IMR-90 (cell line): ENCODE measurements at regions not wholly inside any gene's neighbourhood (a gene's known extent, or its start where the extent isn't known, plus 50 kb on each side); places are given as distances from the start of the nearest gene placed in this dataset.

ENCODE experiments used
- ATAC-seq: fragments of 200-7000 bp; cut with Tn5 transposase; 2 replicates; pipeline ENCODE4 v1.9.1; 2020; ENCODE audit warnings: low read depth, mild to moderate bottlenecking, moderate library complexity
- BruUV-seq: library from RNA; stranded (reverse); fragments of 400-500 nt; replicated peaks from 2 replicates; lab custom pipeline; 2021; lab: Mats Ljungman, UMichigan
- CTCF ChIA-PET: fragments of 300-600 bp; formaldehyde crosslinking; extraction: SDS; loops from one replicate; lab custom pipeline; 2021; ENCODE audit warnings: antibody characterized with exemption; lab: Yijun Ruan, JAX
- POLR2A ChIA-PET: fragments of 300-600 bp; sonication (Branson Sonifier 250); formaldehyde crosslinking; loops from one replicate; lab custom pipeline; 2022; ENCODE audit warnings: antibody characterized with exemption; ENCODE audit not compliant: unreplicated experiment; lab: Charles Lee
- DNase-seq: peaks from one replicate; pipeline ENCODE4 v3.0.0; 2013
- H2AFZ ChIP-seq: replicated peaks from 2 replicates; pipeline ENCODE3; 2013; ENCODE audit warnings: low read length, mild to moderate bottlenecking; ENCODE audit not compliant: poor library complexity
- H2AK5ac ChIP-seq: 2 replicates; pipeline ENCODE4 v1.6.1; 2013; ENCODE audit warnings: low read depth, low read length, inconsistent platforms
- H2AK9ac ChIP-seq: replicated peaks from 2 replicates; pipeline ENCODE3; 2013; ENCODE audit warnings: mild to moderate bottlenecking, low read depth, low read length, moderate library complexity; ENCODE audit not compliant: poor library complexity
- H2BK120ac ChIP-seq: 2 replicates; pipeline ENCODE4 v1.6.1; 2013; ENCODE audit warnings: low read depth, low read length, inconsistent platforms
- H2BK15ac ChIP-seq: 3 replicates; pipeline ENCODE4 v1.6.1; 2013; ENCODE audit warnings: low read depth, low read length, inconsistent platforms
- H2BK20ac ChIP-seq: 2 replicates; pipeline ENCODE4 v1.6.1; 2013; ENCODE audit warnings: low read depth, mild to moderate bottlenecking, inconsistent platforms, low read length, moderate library complexity
- H2BK5ac ChIP-seq: 2 replicates; pipeline ENCODE4 v1.6.1; 2013; ENCODE audit warnings: mild to moderate bottlenecking, low read depth, low read length, inconsistent platforms; ENCODE audit not compliant: poor library complexity, severe bottlenecking
- H3K14ac ChIP-seq: replicated peaks from 2 replicates; pipeline ENCODE4 v1.6.1; 2013; ENCODE audit warnings: low read depth, low read length, inconsistent platforms
- H3K18ac ChIP-seq: 2 replicates; pipeline ENCODE4 v1.6.1; 2013; ENCODE audit warnings: low read depth, low read length, control low read depth
- H3K23ac ChIP-seq: 2 replicates; pipeline ENCODE4 v1.6.1; 2013; ENCODE audit warnings: low read depth, low read length, inconsistent platforms
- H3K27ac ChIP-seq: 2 replicates; pipeline ENCODE4 v1.5.1; 2013; ENCODE audit warnings: mild to moderate bottlenecking, control low read depth, low read length; ENCODE audit not compliant: insufficient read depth
- H3K27me3 ChIP-seq: 2 replicates; pipeline ENCODE4 v1.6.1; 2013; ENCODE audit warnings: low read length; ENCODE audit not compliant: control insufficient read depth, insufficient read depth
- H3K36me3 ChIP-seq: 2 replicates; pipeline ENCODE4 v1.6.1; 2013; ENCODE audit warnings: low read length, mixed read lengths; ENCODE audit not compliant: control insufficient read depth, insufficient read depth
- H3K4ac ChIP-seq: 2 replicates; pipeline ENCODE4 v1.6.1; 2013; ENCODE audit warnings: low read depth, low read length, inconsistent platforms
- H3K4me1 ChIP-seq: 2 replicates; pipeline ENCODE4 v1.6.1; 2013; ENCODE audit warnings: low read length, mixed read lengths; ENCODE audit not compliant: control insufficient read depth, insufficient read depth
- H3K4me2 ChIP-seq: 2 replicates; pipeline ENCODE4 v1.6.1; 2013; ENCODE audit warnings: low read depth, mild to moderate bottlenecking, control low read depth, low read length, moderate library complexity
- H3K4me3 ChIP-seq: 2 replicates; pipeline ENCODE4 v1.5.1; 2013; ENCODE audit warnings: low read depth, mild to moderate bottlenecking, control low read depth, low read length, moderate library complexity; ENCODE audit not compliant: insufficient read depth
- H3K56ac ChIP-seq: 2 replicates; pipeline ENCODE4 v1.6.1; 2013; ENCODE audit warnings: low read length, inconsistent platforms; ENCODE audit not compliant: insufficient read depth; ENCODE audit errors: extremely low read depth
- H3K79me1 ChIP-seq, 2 experiments: 2 replicates each; pipeline ENCODE4 v1.6.1; 2013; ENCODE audit warnings: low read length in 2 of 2, inconsistent platforms in 1 of 2, low read depth in 1 of 2
- H3K9ac ChIP-seq: 2 replicates; pipeline ENCODE4 v1.6.1; 2013; ENCODE audit warnings: low read depth, low read length, control low read depth
- H3K9me1 ChIP-seq: 2 replicates; pipeline ENCODE4 v1.6.1; 2013; ENCODE audit warnings: low read length, inconsistent platforms; ENCODE audit not compliant: insufficient read depth
- H3K9me3 ChIP-seq: 2 replicates; pipeline ENCODE4 v1.6.1; 2013; ENCODE audit warnings: low read length; ENCODE audit not compliant: control insufficient read depth, insufficient read depth
- H4K20me1 ChIP-seq: 2 replicates; pipeline ENCODE4 v1.6.1; 2013; ENCODE audit warnings: low read length, inconsistent platforms; ENCODE audit not compliant: insufficient read depth
- H4K5ac ChIP-seq: 2 replicates; pipeline ENCODE4 v1.6.1; 2013; ENCODE audit warnings: mild to moderate bottlenecking, low read depth, low read length, control low read depth
- H4K8ac ChIP-seq, 2 experiments: 2 replicates each; pipeline ENCODE4 v1.6.1; 2013; ENCODE audit warnings: low read depth in 2 of 2, low read length in 2 of 2, control low read depth in 1 of 2, inconsistent platforms in 1 of 2
- H4K91ac ChIP-seq: 2 replicates; pipeline ENCODE4 v1.6.1; 2013; ENCODE audit warnings: low read depth, low read length, inconsistent platforms; ENCODE audit not compliant: insufficient read depth
- BHLHE40 ChIP-seq: fragments of 150-350 bp; IDR thresholded peaks from 2 replicates; pipeline ENCODE4 v1.6.1; 2016; ENCODE audit warnings: mild to moderate bottlenecking, low read depth, low read length
- CEBPB ChIP-seq: IDR thresholded peaks from 2 replicates; pipeline ENCODE4 v1.6.1; 2012; ENCODE audit warnings: low read depth, low read length, improper control_type of control experiment
- CHD1 ChIP-seq: IDR thresholded peaks from 2 replicates; pipeline ENCODE4 v1.6.1; 2012; ENCODE audit warnings: low read depth, low read length, improper control_type of control experiment
- MAFK ChIP-seq: IDR thresholded peaks from 2 replicates; pipeline ENCODE4 v1.6.1; 2012; ENCODE audit warnings: low read depth, low read length, improper control_type of control experiment
- MAZ ChIP-seq: IDR thresholded peaks from 2 replicates; pipeline ENCODE4 v1.6.1; 2012; ENCODE audit warnings: low read depth, mild to moderate bottlenecking, low read length, improper control_type of control experiment, moderate library complexity, borderline replicate concordance
- MXI1 ChIP-seq: IDR thresholded peaks from 2 replicates; pipeline ENCODE4 v1.6.1; 2012; ENCODE audit warnings: low read depth, mild to moderate bottlenecking, low read length, moderate library complexity, borderline replicate concordance
- NFE2L2 ChIP-seq: fragments of 150-350 bp; IDR thresholded peaks from 2 replicates; pipeline ENCODE4 v1.6.1; 2016; ENCODE audit warnings: low read depth, mild to moderate bottlenecking, low read length
- RAD21 ChIP-seq: IDR thresholded peaks from 2 replicates; pipeline ENCODE4 v1.6.1; 2012; ENCODE audit warnings: low read length, improper control_type of control experiment
- WGBS, 2 experiments: methylation state at CpG; one replicate each; pipeline versions ENCODE4 v1.1.5 to v1.1.7; 2013; ENCODE audit warnings: missing lambda C conversion rate in 2 of 2; ENCODE audit not compliant: insufficient read length in 1 of 2; ENCODE audit errors: extremely low coverage in 2 of 2; 5-methylcytosine and 5-hydroxymethylcytosine counted together
- dilution Hi-C: fragments of 300-500 bp; cut with HindIII; formaldehyde crosslinking; loops from one replicate; pipeline ENCODE4 v1.14.3; 2018; ENCODE audit warnings: low sequenced_read_pairs; ENCODE audit not compliant: unreplicated experiment
- in situ Hi-C: fragments of 300-500 bp; cut with MboI; formaldehyde crosslinking; loops from 3 replicates; pipeline ENCODE4 v1.14.3; 2019; ENCODE audit warnings: low sequenced_read_pairs, inconsistent platforms, mixed read lengths
- intact Hi-C: fragments of 100-400 bp; cut with micrococcal nuclease; formaldehyde crosslinking; loops from 2 replicates; pipeline ENCODE4 v1.10.0; 2022
- TF ChIP-seq, protein P1 (sequence below): conservative IDR thresholded peaks from 2 replicates; pipeline ENCODE4 v1.5.1; 2012; ENCODE audit warnings: mild to moderate bottlenecking, low read depth, low read length, improper control_type of control experiment

DNA sequence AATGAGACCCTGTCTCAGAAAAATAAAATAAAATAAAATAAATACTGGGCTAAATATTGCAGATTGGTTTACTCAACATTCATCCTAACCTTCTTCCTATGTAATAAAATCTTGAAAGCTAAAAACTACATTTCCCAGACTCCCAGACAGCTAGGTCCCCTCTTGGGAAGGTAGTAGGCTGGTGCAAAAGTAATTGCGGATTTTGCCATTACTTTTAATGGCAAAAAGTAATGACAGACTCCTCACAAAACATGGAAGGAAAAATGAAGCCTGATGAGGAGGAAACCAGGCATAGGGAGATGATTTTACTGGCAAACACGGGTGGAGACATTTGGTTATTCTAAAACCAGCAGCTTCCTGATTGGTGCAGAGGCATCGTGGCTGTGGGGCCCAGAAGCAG lies 70.6 kb upstream of the E2F3 start:
- H3K9ac ChIP-seq, result no peak overlapping the region
- no peak overlapping the region for H4K8ac ChIP-seq
- POLR2A ChIA-PET, result no interaction called here
- no peak overlapping the region for H2BK5ac ChIP-seq
- DNase-seq, result no peak
- BruUV-seq, result no TSS peak
- no peak overlapping the region for H3K4me3 ChIP-seq
- dilution Hi-C loops (no loop called here), intact Hi-C loops (no loop called here), in situ Hi-C loops (no loop called here)
- H3K36me3 ChIP-seq, result no peaks in the 10 kb centered on the region
- H3K4me2 ChIP-seq, result no peak overlapping the region
- H3K56ac ChIP-seq, result no peak overlapping the region
- CTCF ChIA-PET, result interaction anchor here (0.6 kb wide), 1 partner anchor 1214 kb away, joined by 4 read pairs; no protein-coding TSS in a partner anchor
- no peak overlapping the region for H2AK5ac ChIP-seq
- peaks cover 20% of the 10 kb centered on the region for H3K27me3 ChIP-seq
- no peak overlapping the region for H3K27ac ChIP-seq
- no peaks in the 10 kb centered on the region for H4K20me1 ChIP-seq
- H2BK15ac ChIP-seq, result no peak overlapping the region
- no peak overlapping the region for H2AK9ac ChIP-seq
- no peaks in the 10 kb centered on the region for H3K79me1 ChIP-seq
- no peak overlapping the region for H3K23ac ChIP-seq
- ATAC-seq, result no peak
- no peak overlapping the region for H4K91ac ChIP-seq
- H3K9me1 ChIP-seq, result no peaks in the 10 kb centered on the region; the same call in 1 of the 2 replicates
- H3K14ac ChIP-seq, result no peak overlapping the region; the same call in 1 of the 2 replicates
- H3K4me1 ChIP-seq, result peaks cover 2% of the 10 kb centered on the region; the same call in 1 of the 2 replicates
- no peak overlapping the region for H3K4ac ChIP-seq
- H2AFZ ChIP-seq, result no peak overlapping the region
- no CpG with 5 or more reads among the region's 3 CpGs for WGBS, 2 experiments
- H2BK120ac ChIP-seq, result no peak overlapping the region
- no peak overlapping the region for H3K18ac ChIP-seq
- H2BK20ac ChIP-seq, result no peak overlapping the region
- H4K5ac ChIP-seq, result no peak overlapping the region
- no peaks in the 10 kb centered on the region for H3K9me3 ChIP-seq
- TF ChIP-seq CEBPB, result no peak
- no peak for TF ChIP-seq MAZ
- TF ChIP-seq, protein P1, sequence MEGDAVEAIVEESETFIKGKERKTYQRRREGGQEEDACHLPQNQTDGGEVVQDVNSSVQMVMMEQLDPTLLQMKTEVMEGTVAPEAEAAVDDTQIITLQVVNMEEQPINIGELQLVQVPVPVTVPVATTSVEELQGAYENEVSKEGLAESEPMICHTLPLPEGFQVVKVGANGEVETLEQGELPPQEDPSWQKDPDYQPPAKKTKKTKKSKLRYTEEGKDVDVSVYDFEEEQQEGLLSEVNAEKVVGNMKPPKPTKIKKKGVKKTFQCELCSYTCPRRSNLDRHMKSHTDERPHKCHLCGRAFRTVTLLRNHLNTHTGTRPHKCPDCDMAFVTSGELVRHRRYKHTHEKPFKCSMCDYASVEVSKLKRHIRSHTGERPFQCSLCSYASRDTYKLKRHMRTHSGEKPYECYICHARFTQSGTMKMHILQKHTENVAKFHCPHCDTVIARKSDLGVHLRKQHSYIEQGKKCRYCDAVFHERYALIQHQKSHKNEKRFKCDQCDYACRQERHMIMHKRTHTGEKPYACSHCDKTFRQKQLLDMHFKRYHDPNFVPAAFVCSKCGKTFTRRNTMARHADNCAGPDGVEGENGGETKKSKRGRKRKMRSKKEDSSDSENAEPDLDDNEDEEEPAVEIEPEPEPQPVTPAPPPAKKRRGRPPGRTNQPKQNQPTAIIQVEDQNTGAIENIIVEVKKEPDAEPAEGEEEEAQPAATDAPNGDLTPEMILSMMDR, result no peak
- no peak for TF ChIP-seq CHD1
- no peak for TF ChIP-seq MAFK
- TF ChIP-seq MXI1, result no peak
- TF ChIP-seq BHLHE40, result no peak
- TF ChIP-seq NFE2L2, result no peak
- TF ChIP-seq RAD21, result no peak
